Stimulated activated CD8-positive, alpha-beta memory T cell treated with anti-CD3 and anti-CD28 coated beads, Interleukin-12 subunit alpha, Interleukin-12 subunit beta, amount 100 ng/mL, for 4 hours (primary cell): ENCODE measurements at regions not wholly inside any gene's neighbourhood (a gene's known extent, or its start where the extent isn't known, plus 50 kb on each side); places are given as distances from the start of the nearest gene placed in this dataset.

Source experiments
- DNase-seq: peaks from one replicate; pipeline ENCODE4 v3.0.0-alpha.2; 2020; ENCODE audit warnings: low read depth

GRCh38 chr20:51266353-51266752, 243.4 kb upstream of the KCNG1 start:
- no peak for DNase-seq

GRCh38 chr20:51265361-51265760, 242.5 kb upstream of the KCNG1 start:
- DNase-seq, result no peak

DNA sequence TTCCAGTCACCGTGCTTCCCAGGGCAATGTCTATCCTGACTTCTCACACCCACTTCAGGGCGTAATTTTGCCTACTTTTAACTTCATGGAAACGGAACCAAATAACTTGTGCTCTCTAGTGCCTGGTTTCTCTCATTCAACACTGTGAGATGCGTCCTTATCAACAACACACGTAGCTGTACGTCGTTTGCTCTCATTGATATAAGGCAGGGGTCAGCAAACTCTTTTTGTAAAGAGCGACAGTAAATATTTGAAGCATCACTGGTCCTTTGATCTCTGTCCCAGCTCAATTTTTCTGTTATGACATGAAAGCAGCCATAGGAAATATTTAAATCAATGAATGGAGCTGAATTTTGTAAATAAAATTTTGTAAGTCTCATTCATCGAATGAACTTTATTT, 239.3 kb upstream of the KCNG1 start:
- no peak for DNase-seq

DNA sequence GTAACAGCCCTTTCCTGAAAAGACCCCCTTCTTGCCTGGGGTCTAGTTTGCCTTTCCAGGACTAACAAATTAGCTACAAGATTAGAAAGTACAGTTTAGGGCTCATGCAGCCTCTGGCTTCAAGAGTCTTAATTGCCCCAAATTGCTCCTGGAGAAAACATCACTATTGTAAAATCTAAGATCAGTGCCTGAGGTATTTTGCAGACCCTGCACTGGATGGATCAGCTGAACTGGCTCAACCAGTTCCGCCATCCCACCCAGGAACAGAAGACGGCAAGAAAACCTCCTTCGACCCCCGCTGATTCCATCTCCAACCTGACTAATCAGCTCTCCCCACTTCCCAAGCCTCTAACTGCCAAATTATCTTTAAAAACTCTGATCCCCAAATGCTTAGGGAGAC, 236.5 kb upstream of the KCNG1 start:
- DNase-seq, result no peak

DNA sequence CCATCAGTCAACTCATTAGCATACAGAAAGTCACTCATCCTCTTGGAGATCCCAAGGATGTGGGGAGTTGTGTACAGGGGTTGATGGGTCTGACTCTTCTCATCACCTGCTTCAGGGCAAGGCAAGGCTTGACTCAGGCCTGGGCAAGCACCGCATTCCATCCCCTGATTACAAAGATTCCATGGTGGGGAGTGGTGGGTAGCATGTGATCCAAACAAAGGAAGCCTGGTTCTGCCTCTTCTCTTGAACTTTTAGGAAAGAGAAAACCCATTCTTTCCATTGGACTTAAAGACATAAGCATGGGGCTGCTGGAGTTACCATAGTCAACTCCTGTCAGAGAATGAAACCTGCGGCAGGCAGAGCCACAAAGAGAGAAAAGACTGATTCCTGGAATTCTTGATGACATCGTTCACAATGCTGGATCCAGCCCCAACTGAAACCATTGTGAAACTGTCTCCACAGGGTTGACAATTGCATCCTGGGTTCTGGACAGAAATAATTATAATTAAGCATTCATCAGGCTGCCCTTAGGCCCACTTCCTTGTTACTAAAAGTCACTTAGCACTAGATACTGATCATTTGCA, 235.8 kb upstream of the KCNG1 start:
- DNase-seq, result no peak

- DNase-seq, result no peak
Observed at GRCh38 chr20:51255417-51255816, 232.5 kb upstream of the KCNG1 start.

DNA sequence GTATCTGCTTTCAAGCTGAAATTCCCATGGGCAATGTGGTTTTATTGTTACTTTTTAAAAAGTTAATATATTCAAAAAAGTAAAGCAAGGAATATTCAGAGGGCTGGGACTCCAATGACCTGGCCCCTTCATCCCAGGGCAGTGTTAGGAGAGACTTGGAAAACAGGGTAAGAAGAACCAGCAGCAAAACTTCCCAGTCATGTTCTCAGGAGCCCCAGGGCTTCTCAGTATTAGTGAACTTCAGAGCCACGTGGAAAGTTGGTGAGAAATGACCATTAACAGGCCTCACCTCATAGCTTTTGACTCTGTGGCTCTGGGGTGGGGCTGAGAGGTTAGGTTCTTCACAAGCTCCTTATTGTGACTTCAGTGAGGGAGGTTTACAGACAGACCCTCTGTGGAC, 230.4 kb upstream of the KCNG1 start:
- no peak for DNase-seq

DNA sequence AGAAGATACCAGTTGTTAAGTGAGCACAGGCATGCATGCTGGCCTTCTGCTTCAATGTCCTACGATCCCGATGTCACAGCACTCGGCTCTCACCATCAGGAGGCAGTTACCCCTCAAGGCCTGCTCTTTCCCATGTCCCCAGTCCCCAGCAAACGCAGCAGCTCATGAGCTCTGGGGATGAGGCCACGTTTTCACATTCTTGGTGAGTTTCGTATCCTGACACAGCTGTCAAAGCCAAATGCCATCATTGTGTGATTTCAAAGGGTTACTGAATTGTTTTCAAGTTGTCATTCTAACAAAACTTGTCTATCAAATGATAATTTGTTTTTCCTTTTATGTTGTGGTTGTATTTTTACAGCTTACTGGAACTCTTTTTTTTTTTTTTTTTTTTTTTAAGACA, 226.9 kb upstream of the KCNG1 start:
- DNase-seq, result no peak

- DNase-seq, result no peak
Observed at GRCh38 chr20:51249215-51249614, 226.3 kb upstream of the KCNG1 start.

GRCh38 chr20:51244466-51244865, 221.6 kb upstream of the KCNG1 start:
- DNase-seq, result no peak

- no peak for DNase-seq
Observed at GRCh38 chr20:51238675-51239305, 215.9 kb upstream of the KCNG1 start.

DNA sequence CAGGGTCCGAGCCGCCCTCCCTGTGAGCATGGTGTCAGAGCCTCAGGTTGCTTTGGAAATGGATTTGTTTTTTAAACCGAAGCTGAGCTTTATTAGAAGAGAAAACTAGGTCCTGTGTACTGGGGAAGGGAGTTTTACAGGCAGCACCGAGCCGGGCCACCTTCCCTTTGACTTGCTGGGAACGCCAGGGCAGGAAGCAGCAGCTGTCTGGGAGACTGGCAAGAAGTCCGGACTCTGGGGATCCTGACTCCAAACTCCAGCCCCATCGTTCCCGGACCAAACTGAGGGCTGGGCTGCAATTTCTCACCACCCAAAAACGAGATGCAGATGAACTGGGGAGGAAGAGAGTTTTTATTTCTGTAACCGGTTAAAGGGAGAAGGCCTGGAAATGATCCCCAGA, 214.9 kb upstream of the KCNG1 start:
- DNase-seq, result no peak

- no peak for DNase-seq
Observed at GRCh38 chr20:51237278-51237677, 214.4 kb upstream of the KCNG1 start.

- no peak for DNase-seq
Observed at GRCh38 chr20:51236421-51236820, 213.5 kb upstream of the KCNG1 start.

DNA sequence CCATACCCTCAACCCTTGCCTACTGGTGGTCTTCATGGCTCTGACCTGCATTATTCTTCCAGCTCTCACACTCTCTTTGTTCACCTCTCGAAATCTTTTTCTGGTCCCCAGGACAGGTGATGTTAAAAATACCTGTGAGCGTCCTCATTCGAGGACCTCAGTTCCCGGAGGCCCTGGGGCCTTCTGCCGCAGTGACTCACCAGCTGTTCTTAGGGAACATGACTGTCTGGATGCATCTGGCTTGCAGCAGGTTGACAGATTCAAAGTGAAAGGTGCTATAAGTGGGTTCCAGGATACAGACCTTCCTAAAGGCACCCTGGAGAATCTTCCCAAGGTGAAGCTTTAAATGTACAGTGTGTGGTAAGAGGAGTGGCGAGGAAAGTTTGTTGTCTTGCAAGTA, 210.4 kb upstream of the KCNG1 start:
- DNase-seq, result no peak

- DNase-seq, result no peak
Observed at GRCh38 chr20:51230727-51231126, 207.8 kb upstream of the KCNG1 start.

GRCh38 chr20:51228763-51229162, 205.9 kb upstream of the KCNG1 start:
- no peak for DNase-seq

- no peak for DNase-seq
Observed at GRCh38 chr20:51227744-51228143, 204.8 kb upstream of the KCNG1 start.

DNA sequence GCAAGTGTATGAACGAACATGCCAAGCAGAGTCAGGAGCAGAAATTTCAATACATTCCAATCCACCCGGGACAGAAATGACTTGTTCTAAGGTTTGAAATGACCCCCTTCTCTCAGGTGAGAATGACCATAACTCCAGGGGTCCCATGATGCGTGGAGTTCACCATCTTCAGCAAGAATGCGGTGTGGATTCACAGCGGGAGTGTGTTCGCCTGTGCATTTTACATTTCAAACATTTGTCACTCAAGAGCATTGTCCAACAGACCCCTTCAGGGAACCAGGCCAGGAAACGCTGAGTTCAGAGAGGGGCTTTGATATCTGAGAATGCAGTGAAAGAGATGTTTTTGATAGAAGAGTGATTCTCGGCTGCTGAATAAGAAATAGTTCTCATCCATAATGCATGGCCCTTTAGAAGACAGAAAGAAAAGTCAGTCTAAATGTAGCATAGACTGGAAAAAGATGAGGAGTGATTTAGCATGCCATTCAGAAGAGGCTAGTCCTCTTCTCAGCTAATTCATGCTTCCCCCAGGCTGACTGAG, 200.3 kb upstream of the KCNG1 start:
- no peak for DNase-seq

- no peak for DNase-seq
Observed at GRCh38 chr20:51221791-51222408, 199.0 kb upstream of the KCNG1 start.

GRCh38 chr20:51221103-51221502, 198.2 kb upstream of the KCNG1 start:
- no peak for DNase-seq

DNA sequence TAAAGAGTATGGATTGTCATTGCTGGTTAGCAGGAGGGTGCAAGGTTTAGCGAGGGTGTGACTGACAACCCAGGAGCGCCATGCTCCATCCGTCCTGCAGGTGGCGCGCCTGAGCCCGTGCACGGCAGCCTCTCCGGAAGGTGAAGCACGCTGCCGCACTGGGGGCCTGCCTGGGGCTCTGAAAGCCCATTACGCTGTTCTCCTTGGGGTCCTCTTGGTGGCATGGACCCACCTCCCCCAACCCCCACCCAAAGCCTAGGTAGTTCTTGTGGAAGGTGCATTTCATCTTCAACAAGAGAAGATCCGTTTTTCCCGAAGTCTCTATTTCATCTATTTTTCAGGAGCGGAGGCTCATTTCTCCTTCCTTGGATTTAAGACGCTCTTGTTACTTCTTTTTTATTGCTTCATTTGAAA, 197.4 kb upstream of the KCNG1 start:
- DNase-seq, result peak; percentile 11

- DNase-seq, result no peak
Observed at GRCh38 chr20:51219544-51219943, 196.6 kb upstream of the KCNG1 start.

- no peak for DNase-seq
Observed at GRCh38 chr20:51218603-51219002, 195.7 kb upstream of the KCNG1 start.
